RWPE2 (cell line): ENCODE measurements at regions not wholly inside any gene's neighbourhood (a gene's known extent, or its start where the extent isn't known, plus 50 kb on each side); places are given as distances from the start of the nearest gene placed in this dataset.

ENCODE experiments used
- ATAC-seq: fragments of 200-7000 bp; cut with Tn5 transposase; 3 replicates; pipeline ENCODE4 v1.9.1; 2021; ENCODE audit warnings: low read depth
- DNase-seq: peaks from one replicate; pipeline ENCODE4 v3.0.0-alpha.2; 2020; ENCODE audit warnings: low spot score
- H3K27ac ChIP-seq: fragments of 450-650 bp; 2 replicates; pipeline ENCODE4 v1.5.1; 2017; ENCODE audit warnings: mild to moderate bottlenecking; ENCODE audit not compliant: poor library complexity, severe bottlenecking
- H3K27me3 ChIP-seq: fragments of 250-450 bp; sonication (Bioruptor Pico); 2 replicates; pipeline ENCODE4 v1.5.1; 2021; ENCODE audit warnings: mild to moderate bottlenecking, moderate library complexity; ENCODE audit not compliant: insufficient read depth, poor library complexity, severe bottlenecking
- H3K36me3 ChIP-seq: fragments of 250-450 bp; sonication (Bioruptor Pico); 2 replicates; pipeline ENCODE4 v1.5.1; 2020; ENCODE audit warnings: low read depth, mild to moderate bottlenecking, moderate library complexity
- H3K4me1 ChIP-seq: fragments of 250-450 bp; sonication (Bioruptor Pico); 2 replicates; pipeline ENCODE4 v1.5.1; 2021; ENCODE audit warnings: mild to moderate bottlenecking, moderate library complexity; ENCODE audit not compliant: insufficient read depth, poor library complexity, severe bottlenecking
- H3K4me3 ChIP-seq: fragments of 250-450 bp; sonication (Bioruptor Pico); 2 replicates; pipeline ENCODE4 v1.5.1; 2021; ENCODE audit warnings: mild to moderate bottlenecking, moderate library complexity; ENCODE audit not compliant: severe bottlenecking
- H3K9me3 ChIP-seq: fragments of 250-450 bp; sonication (Bioruptor Pico); 2 replicates; pipeline ENCODE4 v1.5.1; 2021; ENCODE audit warnings: mild to moderate bottlenecking, moderate library complexity; ENCODE audit not compliant: severe bottlenecking
- TF ChIP-seq, protein P1 (sequence below): fragments of 450-650 bp; IDR thresholded peaks from one replicate; pipeline ENCODE4 v1.5.1; 2017; ENCODE audit warnings: mild to moderate bottlenecking, moderate library complexity; ENCODE audit not compliant: poor library complexity, severe bottlenecking

DNA sequence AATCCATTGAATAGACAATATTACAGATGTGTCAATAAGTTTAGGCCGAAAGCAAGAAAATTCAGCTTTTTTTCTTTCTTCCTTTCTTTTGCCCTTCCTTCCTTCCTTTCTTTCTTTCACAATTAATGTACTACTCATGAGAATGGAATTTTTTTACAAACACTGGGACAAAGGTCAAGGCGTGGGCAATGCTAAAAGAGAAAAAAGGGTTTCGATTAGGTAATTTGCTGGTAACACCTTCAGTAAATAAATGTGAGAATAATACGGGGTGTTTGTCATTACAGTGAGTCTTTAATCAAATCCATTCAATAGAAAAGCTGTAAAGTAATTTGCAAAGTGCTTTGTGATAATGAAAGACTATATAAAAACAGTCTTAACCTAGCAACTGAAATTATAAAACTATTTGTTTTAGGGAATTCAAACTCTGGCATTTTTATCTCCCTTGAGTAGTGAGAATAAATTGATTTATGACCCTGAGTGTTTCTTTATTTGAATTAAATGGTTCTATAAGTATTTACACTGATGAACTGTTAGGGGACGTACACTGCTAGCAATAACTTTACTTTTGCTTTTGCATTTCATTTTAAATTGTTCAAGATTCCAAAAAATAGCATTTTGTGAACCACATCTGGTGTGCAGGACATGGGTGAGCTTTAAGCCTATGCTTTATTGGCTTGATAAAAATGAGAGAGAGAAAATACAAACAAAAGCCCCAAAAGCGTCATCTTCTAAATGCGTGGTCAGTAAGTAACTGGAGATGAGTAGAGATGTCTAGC lies 104.2 kb upstream of the THRB start:
- Histone ChIP-seq H3K27me3 (no peaks in the 10 kb centered on the region), H3K4me1 (peaks cover 37% of the 10 kb centered on the region), H3K27ac (peak overlapping the region; percentile 37), H3K9me3 (no peaks in the 10 kb centered on the region), H3K4me3 (no peak overlapping the region), H3K36me3 (no peaks in the 10 kb centered on the region)
- DNase-seq (no peak), ATAC-seq (peak; percentile 53)
- TF ChIP-seq, protein P1, sequence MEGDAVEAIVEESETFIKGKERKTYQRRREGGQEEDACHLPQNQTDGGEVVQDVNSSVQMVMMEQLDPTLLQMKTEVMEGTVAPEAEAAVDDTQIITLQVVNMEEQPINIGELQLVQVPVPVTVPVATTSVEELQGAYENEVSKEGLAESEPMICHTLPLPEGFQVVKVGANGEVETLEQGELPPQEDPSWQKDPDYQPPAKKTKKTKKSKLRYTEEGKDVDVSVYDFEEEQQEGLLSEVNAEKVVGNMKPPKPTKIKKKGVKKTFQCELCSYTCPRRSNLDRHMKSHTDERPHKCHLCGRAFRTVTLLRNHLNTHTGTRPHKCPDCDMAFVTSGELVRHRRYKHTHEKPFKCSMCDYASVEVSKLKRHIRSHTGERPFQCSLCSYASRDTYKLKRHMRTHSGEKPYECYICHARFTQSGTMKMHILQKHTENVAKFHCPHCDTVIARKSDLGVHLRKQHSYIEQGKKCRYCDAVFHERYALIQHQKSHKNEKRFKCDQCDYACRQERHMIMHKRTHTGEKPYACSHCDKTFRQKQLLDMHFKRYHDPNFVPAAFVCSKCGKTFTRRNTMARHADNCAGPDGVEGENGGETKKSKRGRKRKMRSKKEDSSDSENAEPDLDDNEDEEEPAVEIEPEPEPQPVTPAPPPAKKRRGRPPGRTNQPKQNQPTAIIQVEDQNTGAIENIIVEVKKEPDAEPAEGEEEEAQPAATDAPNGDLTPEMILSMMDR: no peak

DNA sequence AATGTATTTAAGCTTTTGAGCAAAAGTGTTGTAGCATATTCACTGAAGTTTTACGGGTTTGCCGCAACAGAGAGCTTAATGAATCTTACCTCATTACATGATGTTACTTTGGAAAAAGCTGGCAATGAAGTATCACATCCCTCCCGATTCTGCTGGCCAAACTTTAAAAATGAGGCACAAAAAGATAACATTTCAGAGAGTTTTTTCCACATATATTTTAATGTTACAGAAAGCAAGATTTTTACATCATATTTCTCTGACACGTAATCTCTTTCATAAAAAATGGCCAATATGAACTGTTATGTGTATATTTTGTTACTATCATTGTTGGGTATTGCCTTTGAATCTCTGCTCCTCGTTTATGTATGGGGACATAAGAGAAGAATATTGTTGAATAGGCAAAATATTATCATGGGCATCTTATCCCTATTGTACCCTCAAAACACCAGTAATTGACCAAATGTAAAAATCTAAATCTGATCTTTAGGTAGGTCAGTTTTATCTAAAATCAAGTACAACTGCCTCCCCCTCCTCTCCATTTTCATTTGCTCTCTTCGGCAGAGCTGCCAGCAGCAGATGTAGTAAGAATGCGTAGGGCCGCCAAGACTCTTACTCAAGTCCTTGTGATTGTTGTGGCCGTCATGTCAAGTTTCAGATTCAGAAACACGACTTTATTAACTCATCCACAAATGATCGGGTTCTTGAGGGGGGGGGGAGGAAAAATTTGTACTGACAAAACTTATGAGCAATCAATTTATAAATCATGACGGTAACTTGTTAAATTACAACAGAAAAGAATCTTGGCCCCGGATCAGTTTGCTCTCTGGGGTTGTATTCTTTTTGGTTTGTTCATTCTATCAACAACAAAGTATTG lies 106.7 kb upstream of the THRB start:
- no peaks in the 10 kb centered on the region for H3K9me3 ChIP-seq
- ATAC-seq (no peak), DNase-seq (no peak)
- H3K27ac ChIP-seq: no peak overlapping the region
- TF ChIP-seq, protein P1: no peak
- H3K4me1 ChIP-seq: peaks cover 23% of the 10 kb centered on the region
- no peaks in the 10 kb centered on the region for H3K27me3 ChIP-seq
- no peaks in the 10 kb centered on the region for H3K36me3 ChIP-seq
- H3K4me3 ChIP-seq: no peak overlapping the region

DNA sequence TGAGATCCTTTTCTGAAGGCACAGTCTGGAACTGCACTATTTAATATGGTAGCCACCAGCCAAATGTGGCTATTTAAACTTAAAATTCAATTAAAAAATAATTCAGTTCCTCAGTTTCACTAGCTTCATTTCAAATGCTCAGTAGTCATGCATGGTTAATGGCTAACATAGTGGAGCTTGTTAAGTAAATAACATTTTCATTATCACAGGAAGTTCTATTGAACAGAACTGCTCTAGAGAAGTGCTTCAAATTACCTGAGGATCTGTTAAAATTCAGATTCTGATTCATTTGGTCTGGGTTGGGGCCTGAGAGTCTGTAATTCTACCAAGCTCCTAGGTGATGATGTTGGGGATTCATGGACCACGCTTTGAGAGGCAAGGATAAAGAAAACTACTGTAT lies 109.6 kb upstream of the THRB start:
- H3K4me1 ChIP-seq: peaks cover 3% of the 10 kb centered on the region
- no peaks in the 10 kb centered on the region for H3K27me3 ChIP-seq
- no peak for DNase-seq
- no peaks in the 10 kb centered on the region for H3K9me3 ChIP-seq
- no peaks in the 10 kb centered on the region for H3K36me3 ChIP-seq
- TF ChIP-seq, protein P1: no peak
- no peak overlapping the region for H3K4me3 ChIP-seq
- H3K27ac ChIP-seq: no peak overlapping the region
- no peak for ATAC-seq

DNA sequence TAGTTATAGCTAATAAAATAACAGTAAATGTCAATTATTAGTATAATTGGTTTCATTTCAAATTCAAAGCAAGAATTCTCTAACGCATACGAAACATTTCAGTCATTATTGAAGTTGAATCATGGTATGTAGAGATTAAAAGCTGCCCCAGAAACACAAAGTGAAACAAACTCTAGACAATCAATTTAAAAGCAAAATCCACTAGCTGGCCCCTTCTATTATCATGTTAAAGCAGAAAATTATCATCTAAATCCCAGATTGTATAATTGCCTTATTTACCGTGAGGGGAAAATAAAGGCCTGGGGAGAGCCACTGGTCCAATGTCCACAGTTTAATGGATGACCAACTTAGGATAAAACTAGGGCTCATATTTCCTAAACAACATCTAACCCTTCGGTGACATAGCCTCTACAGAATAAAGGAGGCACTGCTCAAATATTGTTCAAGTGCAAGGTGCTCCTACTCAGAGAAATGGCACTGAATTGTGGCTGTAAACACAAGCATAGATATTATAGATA lies 110.9 kb upstream of the THRB start:
- no peaks in the 10 kb centered on the region for H3K27me3 ChIP-seq
- no peak overlapping the region for H3K27ac ChIP-seq
- H3K9me3 ChIP-seq: no peaks in the 10 kb centered on the region
- ATAC-seq (no peak), DNase-seq (no peak)
- H3K4me3 ChIP-seq: no peak overlapping the region
- TF ChIP-seq, protein P1: no peak
- no peaks in the 10 kb centered on the region for H3K36me3 ChIP-seq
- no peaks in the 10 kb centered on the region for H3K4me1 ChIP-seq
